Stimulated activated CD4-positive, alpha-beta T cell treated with anti-CD3 and anti-CD28 coated beads, Interleukin-4, amount 100 ng/mL, for 1 hour (primary cell): ENCODE measurements at regions not wholly inside any gene's neighbourhood (a gene's known extent, or its start where the extent isn't known, plus 50 kb on each side); places are given as distances from the start of the nearest gene placed in this dataset.

Source experiments
- DNase-seq: peaks from one replicate; pipeline ENCODE4 v3.0.0-alpha.2; 2020

GRCh38 chr11:11135820-11136476 is 217.1 kb downstream of the CSNK2A3 start:
- DNase-seq, result no peak

DNA sequence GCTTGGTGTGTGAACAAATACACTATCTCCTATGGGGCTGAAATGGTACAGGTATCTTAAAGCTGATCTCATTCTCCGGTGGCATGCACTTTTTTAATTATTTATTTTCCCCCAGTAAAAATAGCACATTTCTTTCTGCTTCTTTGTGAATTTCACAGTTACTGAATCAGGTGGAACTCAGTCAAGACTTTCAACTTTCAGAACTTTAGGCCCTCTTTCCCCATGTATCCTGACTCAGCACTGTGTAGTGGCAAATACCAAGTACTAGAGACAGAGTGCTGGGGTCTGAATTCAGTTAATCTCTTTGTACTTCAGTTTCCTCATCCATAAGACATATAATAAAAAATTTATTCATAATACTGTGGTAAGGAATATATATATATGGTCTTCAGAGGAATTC is 223.9 kb downstream of the CSNK2A3 start:
- no peak for DNase-seq

GRCh38 chr11:11125618-11126017 is 227.4 kb downstream of the CSNK2A3 start:
- DNase-seq, result no peak

DNA sequence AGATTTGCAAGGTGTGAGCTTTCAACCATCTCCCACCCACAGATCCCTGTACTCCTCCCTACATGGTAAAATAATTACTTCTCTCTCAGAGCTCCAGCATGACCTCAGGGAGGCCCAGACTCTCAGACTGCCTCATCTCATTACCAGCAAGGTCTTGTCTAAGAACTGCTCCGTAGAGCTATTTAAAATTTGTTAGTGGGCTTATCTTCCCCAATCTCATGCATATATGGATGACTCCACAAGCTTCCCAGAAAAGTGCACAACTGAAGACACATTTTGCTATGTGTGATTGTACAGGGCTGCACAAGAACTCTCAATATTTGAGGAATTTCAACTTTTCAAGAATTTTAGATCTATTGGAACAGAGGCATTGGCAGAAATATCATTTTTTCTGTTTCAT is 230.3 kb downstream of the CSNK2A3 start:
- DNase-seq, result no peak

GRCh38 chr11:11119917-11120316 is 233.1 kb downstream of the CSNK2A3 start:
- no peak for DNase-seq

GRCh38 chr11:11117730-11118129 is 235.3 kb downstream of the CSNK2A3 start:
- DNase-seq, result no peak

DNA sequence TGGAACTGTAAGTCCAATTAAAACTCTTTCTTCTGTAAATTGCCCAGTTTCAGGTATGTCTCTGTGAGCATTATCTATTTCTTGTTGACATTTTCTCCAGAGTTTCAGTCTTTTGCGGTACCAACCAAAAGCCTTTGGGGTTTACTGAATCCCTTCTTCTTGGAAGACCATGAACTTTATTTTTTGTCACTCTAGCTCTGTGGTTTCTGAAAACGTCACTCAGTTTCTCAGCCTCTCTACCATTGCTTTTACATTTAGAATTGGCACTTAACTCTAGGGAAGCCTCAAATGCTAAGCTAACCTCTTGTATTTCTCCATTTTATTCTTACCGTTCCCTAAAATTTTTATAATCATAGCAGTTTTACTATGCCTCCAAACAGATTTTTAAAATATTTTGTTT is 237.6 kb downstream of the CSNK2A3 start:
- no peak for DNase-seq

GRCh38 chr11:11113626-11114025 is 239.4 kb downstream of the CSNK2A3 start:
- no peak for DNase-seq

DNA sequence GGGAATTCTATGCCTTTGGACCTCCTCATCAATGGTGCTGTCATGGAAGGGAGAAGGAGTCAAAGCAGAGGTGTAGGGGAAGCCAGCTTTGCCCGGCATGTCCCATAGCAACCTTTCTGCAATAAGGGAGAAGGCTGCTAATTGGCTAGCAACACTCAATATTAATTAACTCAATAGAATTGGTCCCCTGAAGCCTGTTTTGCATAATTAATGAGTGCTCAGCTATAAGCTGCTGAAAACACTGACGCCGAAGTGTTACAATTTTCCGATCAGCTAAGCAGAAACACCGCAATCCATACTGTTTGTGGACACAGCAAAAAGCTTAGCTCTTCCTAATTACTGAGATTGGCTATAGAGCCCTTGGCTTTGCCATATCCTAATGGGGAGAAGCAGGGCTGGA is 245.0 kb downstream of the CSNK2A3 start:
- DNase-seq, result no peak

- no peak for DNase-seq
Measured at GRCh38 chr11:11107076-11107723, 245.8 kb downstream of the CSNK2A3 start.

- DNase-seq, result no peak
Measured at GRCh38 chr11:11105361-11105760, 247.5 kb upstream of the ZBED5 start.

- no peak for DNase-seq
Measured at GRCh38 chr11:11095831-11096723, 238.2 kb upstream of the ZBED5 start.

- DNase-seq, result no peak
Measured at GRCh38 chr11:11090495-11090894, 232.6 kb upstream of the ZBED5 start.

DNA sequence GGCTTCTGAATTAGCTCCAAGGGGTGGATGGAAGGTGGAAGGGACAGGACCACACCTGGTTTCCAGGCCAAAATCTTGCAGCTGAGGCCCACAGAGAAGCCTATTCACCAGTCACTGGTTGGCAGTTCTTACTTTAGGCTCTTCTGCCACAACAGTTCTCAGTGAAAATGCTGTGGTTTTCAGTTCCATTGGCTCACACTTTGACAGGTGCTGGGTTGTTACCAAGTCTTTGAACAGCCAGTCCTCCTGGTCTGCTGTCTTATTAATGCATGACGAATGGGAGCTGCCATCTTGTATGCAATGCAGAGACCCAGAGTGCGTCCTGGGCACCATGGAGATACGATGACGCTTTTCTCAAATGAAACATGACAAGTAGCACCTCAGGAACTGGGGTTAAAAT is 232.0 kb upstream of the ZBED5 start:
- no peak for DNase-seq

DNA sequence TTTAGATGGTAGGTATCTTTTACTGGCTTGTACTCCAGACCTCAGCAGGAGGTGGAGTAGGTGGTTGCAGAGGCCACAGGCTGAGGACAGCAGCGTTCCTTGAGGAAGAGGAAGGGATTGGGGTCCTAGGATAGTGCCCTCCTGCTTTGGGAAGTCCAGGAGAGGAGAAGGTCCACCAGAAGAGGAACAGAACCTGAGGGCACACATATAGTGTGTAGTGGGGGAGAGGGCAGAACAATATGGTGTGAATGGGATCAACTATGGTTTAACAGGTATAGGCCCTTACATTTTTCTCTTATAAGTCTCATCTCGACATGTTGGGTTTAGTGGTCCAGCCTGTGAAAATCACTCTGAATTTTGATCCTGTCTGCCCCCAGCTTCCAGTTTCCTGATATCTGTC is 229.1 kb upstream of the ZBED5 start:
- DNase-seq, result no peak

DNA sequence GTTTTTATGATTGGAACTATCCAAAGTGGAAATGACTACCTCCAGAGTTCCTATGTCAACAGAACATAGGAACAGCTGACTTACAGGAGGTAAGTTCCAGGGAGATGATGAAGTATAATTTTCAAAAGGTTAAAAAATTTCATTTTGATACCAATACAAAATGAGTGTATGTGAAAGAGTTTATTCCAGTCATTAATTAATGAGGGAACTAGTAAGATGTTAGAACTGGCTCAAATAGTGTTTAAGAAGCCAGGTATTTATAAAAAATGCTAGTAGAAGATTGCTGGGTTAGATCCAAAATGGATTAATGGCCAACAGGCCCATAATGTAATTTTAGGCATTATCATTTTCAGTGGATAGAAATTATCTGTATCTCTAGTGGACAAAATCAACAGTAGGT is 227.7 kb upstream of the ZBED5 start:
- no peak for DNase-seq

GRCh38 chr11:11084337-11084736 is 226.5 kb upstream of the ZBED5 start:
- DNase-seq, result no peak

- no peak for DNase-seq
Measured at GRCh38 chr11:11083441-11083840, 225.6 kb upstream of the ZBED5 start.

GRCh38 chr11:11082646-11083045 is 224.8 kb upstream of the ZBED5 start:
- no peak for DNase-seq

DNA sequence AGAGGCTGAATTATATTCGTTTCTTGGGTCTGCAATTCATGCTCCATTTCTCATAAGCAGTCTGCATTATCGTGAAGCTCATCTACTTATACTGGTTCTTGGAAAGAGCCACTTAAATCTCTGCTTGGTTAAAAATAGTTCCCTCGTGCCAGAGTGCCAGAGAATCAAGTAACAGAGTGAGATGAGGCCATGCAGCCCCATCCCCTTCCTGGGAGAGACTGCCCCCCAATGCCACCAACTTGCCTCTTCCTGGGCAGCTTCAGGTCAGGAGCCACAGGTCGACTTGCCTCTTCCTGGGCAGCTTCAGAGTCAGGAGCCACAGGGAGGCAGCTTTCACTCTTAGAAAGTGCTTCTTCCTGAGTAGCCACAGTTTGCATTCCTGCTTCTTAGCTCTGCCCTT is 223.9 kb upstream of the ZBED5 start:
- no peak for DNase-seq

DNA sequence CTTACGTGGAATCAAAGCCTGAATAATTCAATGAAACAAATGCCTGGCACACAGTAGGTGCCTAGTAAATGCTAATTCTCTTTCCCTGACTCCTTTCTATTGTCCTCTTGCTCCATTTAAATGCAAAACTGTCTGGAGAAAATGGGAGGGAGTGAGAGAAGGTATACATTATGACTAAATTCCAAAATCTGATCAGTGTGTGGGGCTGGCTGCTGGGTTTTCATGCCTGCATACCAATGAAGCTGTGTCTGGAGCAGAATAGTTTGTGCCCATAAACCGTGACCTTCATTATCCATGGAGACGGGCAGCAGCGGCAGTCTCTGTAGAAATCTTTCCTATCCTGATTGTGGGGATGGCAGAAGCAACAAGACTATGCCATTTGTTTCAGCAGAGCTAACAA is 223.4 kb upstream of the ZBED5 start:
- DNase-seq, result no peak

- no peak for DNase-seq
Measured at GRCh38 chr11:11078344-11079086, 220.7 kb upstream of the ZBED5 start.

DNA sequence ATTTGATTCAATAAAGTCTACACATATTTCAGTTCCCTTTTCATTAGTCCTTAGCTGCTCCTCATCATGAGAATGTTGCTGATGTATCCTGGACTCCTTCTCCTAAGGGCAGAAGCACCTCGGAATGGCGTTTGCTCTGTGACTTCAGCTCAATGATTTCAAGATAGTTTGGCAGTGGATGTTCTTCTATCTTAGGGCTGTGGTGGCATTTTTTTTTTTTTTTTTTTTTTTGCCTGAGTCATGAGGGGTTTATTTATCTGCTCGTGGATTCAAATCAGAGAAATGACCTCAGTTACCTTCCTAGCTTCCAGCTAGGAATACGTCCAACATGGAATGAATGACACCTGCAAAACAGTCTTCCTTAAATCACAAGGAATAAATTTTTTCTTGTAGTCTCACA is 220.0 kb upstream of the ZBED5 start:
- no peak for DNase-seq
